HCT116 (cell line): ENCODE measurements at regions not wholly inside any gene's neighbourhood (a gene's known extent, or its start where the extent isn't known, plus 50 kb on each side); places are given as distances from the start of the nearest gene placed in this dataset.

ENCODE experiments used
- ATAC-seq: fragments of 200-7000 bp; cut with Tn5 transposase; 2 replicates; pipeline ENCODE4 v1.9.1; 2020; ENCODE audit warnings: mild to moderate bottlenecking, moderate library complexity
- BruUV-seq: library from RNA; stranded (reverse); fragments of 400-500 nt; replicated peaks from 2 replicates; lab custom pipeline; 2021; lab: Mats Ljungman, UMichigan
- CTCF ChIA-PET: fragments of 300-600 bp; sonication (Branson Sonifier 250); formaldehyde crosslinking; loops from one replicate; lab custom pipeline; 2021; ENCODE audit warnings: antibody characterized with exemption; lab: Charles Lee
- POLR2A ChIA-PET: fragments of 300-600, 350-600 bp; sonication (Branson Sonifier 250); formaldehyde crosslinking; loops from one replicate; lab custom pipeline; 2021; ENCODE audit warnings: antibody characterized with exemption; lab: Charles Lee
- RAD21 ChIA-PET, 2 experiments: fragments of 300-600 bp; sonication (Branson Sonifier 250); formaldehyde crosslinking; loops; one replicate each; lab custom pipeline; 2023; ENCODE audit warnings: low total read pairs in 2 of 2; ENCODE audit not compliant: uncharacterized antibody in 2 of 2, unreplicated experiment in 2 of 2, low non-redundant PET in 1 of 2; lab: Charles Lee
- DNase-seq: peaks from one replicate; pipeline ENCODE4 v3.0.0-alpha.2; 2010; ENCODE audit warnings: low read depth, low spot score
- H2AFZ ChIP-seq: fragments of 200-600 bp; shearing (Covaris generic), sonication (generic); 2 replicates; pipeline ENCODE4 v1.6.1; 2017; ENCODE audit warnings: low read depth, mixed run types, mixed read lengths, antibody characterized with exemption, low read length; ENCODE audit not compliant: poor library complexity, severe bottlenecking
- H3K27ac ChIP-seq: 2 replicates; pipeline ENCODE4 v1.5.1; 2012; ENCODE audit warnings: low read depth, low read length
- H3K27me3 ChIP-seq: fragments of 200-600 bp; sonication (generic); 2 replicates; pipeline ENCODE4 v1.6.1; 2016; ENCODE audit warnings: mixed run types, low read length, mixed read lengths; ENCODE audit not compliant: insufficient read depth
- H3K36me3 ChIP-seq, 2 experiments: fragments of 200-500 bp in 1 of 2; fragments of 200-600 bp in 1 of 2; sonication (Bioruptor generic) in 1 of 2; sonication (generic) in 1 of 2; 2 replicates each; pipeline versions ENCODE4 v1.5.1 to v1.6.1; 2014 to 2016; ENCODE audit warnings: low read length in 2 of 2, inconsistent platforms in 1 of 2, mixed read lengths in 1 of 2, mixed run types in 1 of 2; ENCODE audit not compliant: insufficient read depth in 2 of 2, control insufficient read depth in 1 of 2
- H3K4me1 ChIP-seq, 2 experiments: fragments of 200-600 bp in 1 of 2; sonication (generic) in 1 of 2; 2 replicates each; pipeline versions ENCODE4 v1.5.1 to v1.6.1; 2012 to 2017; ENCODE audit warnings: low read length in 2 of 2, inconsistent platforms in 1 of 2, mild to moderate bottlenecking in 1 of 2, mixed read lengths in 1 of 2, mixed run types in 1 of 2, moderate library complexity in 1 of 2; ENCODE audit not compliant: insufficient read depth in 2 of 2, control insufficient read depth in 1 of 2
- H3K4me2 ChIP-seq: fragments of 200-600 bp; sonication (generic); 2 replicates; pipeline ENCODE4 v1.6.1; 2017; ENCODE audit warnings: mixed run types, low read length, mixed read lengths
- H3K4me3 ChIP-seq, 2 experiments: fragments of 200-600 bp in 1 of 2; sonication (generic) in 1 of 2; replicated peaks in 1 of 2; 2 replicates each; pipeline ENCODE4 v1.5.1; 2011 to 2016; ENCODE audit warnings: low read length in 2 of 2, control low read depth in 1 of 2, low read depth in 1 of 2, mild to moderate bottlenecking in 1 of 2, mixed read lengths in 1 of 2, mixed run types in 1 of 2
- H3K79me2 ChIP-seq: fragments of 200-600 bp; sonication (generic); 2 replicates; pipeline ENCODE4 v1.6.1; 2017; ENCODE audit warnings: mild to moderate bottlenecking, mixed run types, low read length, moderate library complexity, mixed read lengths; ENCODE audit not compliant: insufficient read depth
- H3K9ac ChIP-seq: fragments of 200-600 bp; sonication (generic); 2 replicates; pipeline ENCODE4 v1.6.1; 2016; ENCODE audit warnings: low read length, mixed read lengths
- H3K9me2 ChIP-seq: fragments of 200-600 bp; sonication (generic), shearing (Covaris generic); 2 replicates; pipeline ENCODE4 v1.6.1; 2017; ENCODE audit warnings: mixed run types, mild to moderate bottlenecking, moderate library complexity; ENCODE audit not compliant: insufficient read depth
- H3K9me3 ChIP-seq, 2 experiments: fragments of 200-500 bp in 1 of 2; fragments of 200-600 bp in 1 of 2; sonication (Bioruptor generic) in 1 of 2; sonication (generic) in 1 of 2; 2 replicates each; pipeline ENCODE4 v1.6.1; 2014 to 2017; ENCODE audit warnings: low read length in 2 of 2, mixed read lengths in 2 of 2, inconsistent platforms in 1 of 2, low read depth in 1 of 2, mild to moderate bottlenecking in 1 of 2, mixed run types in 1 of 2, moderate library complexity in 1 of 2; ENCODE audit not compliant: control insufficient read depth in 1 of 2, insufficient read depth in 1 of 2
- H4K20me1 ChIP-seq: fragments of 200-600 bp; sonication (generic), shearing (Covaris generic); 2 replicates; pipeline ENCODE4 v1.6.1; 2017; ENCODE audit warnings: mixed run types, mild to moderate bottlenecking, moderate library complexity; ENCODE audit not compliant: insufficient read depth
- ATF3 ChIP-seq: IDR thresholded peaks from 2 replicates; pipeline ENCODE4 v1.6.1; 2012
- CBX3 ChIP-seq: IDR thresholded peaks from 2 replicates; pipeline ENCODE4 v1.6.1; 2012; ENCODE audit warnings: low read depth
- CEBPB ChIP-seq: IDR thresholded peaks from 2 replicates; pipeline ENCODE4 v1.6.1; 2012; ENCODE audit warnings: low read depth
- CTCF ChIP-seq, 3 experiments: fragments of 200-600 bp in 1 of 3; sonication (generic) in 1 of 3; IDR thresholded peaks in 2 of 3; conservative IDR thresholded peaks in 1 of 3; 2 replicates each; pipeline ENCODE4 v1.5.1; 2012 to 2017; ENCODE audit warnings: low read depth in 2 of 3, low read length in 2 of 3, antibody characterized with exemption in 1 of 3, borderline replicate concordance in 1 of 3, control low read depth in 1 of 3, mild to moderate bottlenecking in 1 of 3, mixed read lengths in 1 of 3, mixed run types in 1 of 3, moderate library complexity in 1 of 3; ENCODE audit not compliant: insufficient read depth in 1 of 3
- ELF1 ChIP-seq: IDR thresholded peaks from 2 replicates; pipeline ENCODE4 v1.6.1; 2012; ENCODE audit warnings: low read depth, borderline replicate concordance
- EZH2 ChIP-seq: fragments of 200-600 bp; sonication (generic); IDR thresholded peaks from 2 replicates; pipeline ENCODE4 v1.6.1; 2017; ENCODE audit warnings: antibody characterized with exemption, mixed run types
- EZH2phosphoT487 ChIP-seq: fragments of 200-600 bp; IDR thresholded peaks from 2 replicates; pipeline ENCODE4 v1.6.1; 2018; ENCODE audit warnings: antibody characterized with exemption, borderline replicate concordance
- FOSL1 ChIP-seq: IDR thresholded peaks from 2 replicates; pipeline ENCODE4 v1.6.1; 2012; ENCODE audit warnings: low read depth
- POLR2A ChIP-seq: IDR thresholded peaks from 2 replicates; pipeline ENCODE4 v1.7.0; 2011; ENCODE audit warnings: borderline replicate concordance; ENCODE audit not compliant: insufficient read depth, insufficient read length; ENCODE audit errors: extremely low read depth
- POLR2AphosphoS5 ChIP-seq: IDR thresholded peaks from 2 replicates; pipeline ENCODE4 v1.6.1; 2011; ENCODE audit warnings: mild to moderate bottlenecking, low read depth, low read length, moderate library complexity
- RAD21 ChIP-seq: IDR thresholded peaks from 2 replicates; pipeline ENCODE4 v1.6.1; 2012; ENCODE audit warnings: low read depth, mild to moderate bottlenecking
- SIN3A ChIP-seq: IDR thresholded peaks from 2 replicates; pipeline ENCODE4 v1.6.1; 2012; ENCODE audit warnings: low read depth
- SP1 ChIP-seq: IDR thresholded peaks from 2 replicates; pipeline ENCODE4 v1.6.1; 2012; ENCODE audit warnings: low read depth
- SRF ChIP-seq: IDR thresholded peaks from 2 replicates; pipeline ENCODE4 v1.6.1; 2012; ENCODE audit warnings: low read depth
- TCF7L2 ChIP-seq: IDR thresholded peaks from 2 replicates; pipeline ENCODE4 v1.7.0; 2011; ENCODE audit warnings: borderline replicate concordance, inconsistent platforms; ENCODE audit not compliant: insufficient read depth, insufficient read length; ENCODE audit errors: extremely low read depth
- YY1 ChIP-seq: IDR thresholded peaks from 2 replicates; pipeline ENCODE4 v1.6.1; 2011; ENCODE audit warnings: low read length, low read depth, moderate library complexity, mild to moderate bottlenecking; ENCODE audit not compliant: insufficient replicate concordance; ENCODE audit errors: extremely low read depth
- ZBTB33 ChIP-seq: IDR thresholded peaks from 2 replicates; pipeline ENCODE4 v1.6.1; 2011; ENCODE audit warnings: mild to moderate bottlenecking, low read length, moderate library complexity; ENCODE audit not compliant: insufficient replicate concordance; ENCODE audit errors: extremely low read depth
- ZFX ChIP-seq: fragments of 450-650 bp; IDR thresholded peaks from 2 replicates; pipeline ENCODE4 v1.6.1; 2017
- ZNF274 ChIP-seq: fragments of 200-500 bp; sonication (Bioruptor generic); IDR thresholded peaks from 2 replicates; pipeline ENCODE4 v1.6.1; 2014; ENCODE audit warnings: mild to moderate bottlenecking, low read depth, low read length, inconsistent platforms
- intact Hi-C: fragments of 100-400 bp; cut with micrococcal nuclease; formaldehyde crosslinking; loops from 2 replicates; pipeline ENCODE4 v1.10.0; 2022

- H4K20me1 ChIP-seq = no peaks in the 10 kb centered on the region
- H3K36me3 ChIP-seq = no peaks in the 10 kb centered on the region
- H3K9me3 ChIP-seq = no peaks in the 10 kb centered on the region
- intact Hi-C loops = no loop called here
- H3K4me2 ChIP-seq = no peak overlapping the region
- ChIA-PET RAD21 (no interaction called here), CTCF (no interaction called here), POLR2A (no interaction called here)
- TF ChIP-seq TCF7L2 (no peak), SRF (no peak), ZFX (no peak), EZH2 (no peak), CEBPB (no peak), POLR2AphosphoS5 (no peak), POLR2A (no peak), CBX3 (no peak), YY1 (no peak), FOSL1 (no peak), ELF1 (no peak), ZNF274 (no peak), ATF3 (no peak), RAD21 (no peak)
- BruUV-seq = no TSS peak
- no peak overlapping the region for H3K4me3 ChIP-seq
- no peaks in the 10 kb centered on the region for H3K4me1 ChIP-seq
- H3K27ac ChIP-seq = no peak overlapping the region
- H3K79me2 ChIP-seq = no peaks in the 10 kb centered on the region
- no peak overlapping the region for H3K9ac ChIP-seq
- DNase-seq = no peak
- H3K27me3 ChIP-seq = no peaks in the 10 kb centered on the region
- H2AFZ ChIP-seq = no peak overlapping the region
- H3K9me2 ChIP-seq = no peaks in the 10 kb centered on the region
- ATAC-seq = no peak
Measured at GRCh38 chrX:128334821-128335220, 282.6 kb upstream of the ACTRT1 start.

- ChIA-PET POLR2A (no interaction called here), CTCF (no interaction called here), RAD21 (no interaction called here)
- Histone ChIP-seq H3K79me2 (no peaks in the 10 kb centered on the region), H4K20me1 (no peaks in the 10 kb centered on the region), H3K9me2 (no peaks in the 10 kb centered on the region), H3K27ac (no peak overlapping the region), H3K9me3 (no peaks in the 10 kb centered on the region), H3K4me1 (no peaks in the 10 kb centered on the region), H3K36me3 (no peaks in the 10 kb centered on the region), H3K9ac (no peak overlapping the region), H3K27me3 (no peaks in the 10 kb centered on the region), H3K4me3 (no peak overlapping the region), H3K4me2 (no peak overlapping the region), H2AFZ (no peak overlapping the region)
- intact Hi-C loops = no loop called here
- no peak for ATAC-seq
- no peak for DNase-seq
- no TSS peak for BruUV-seq
- TF ChIP-seq FOSL1 (no peak), SIN3A (no peak), TCF7L2 (no peak), SRF (no peak), ZBTB33 (no peak), ELF1 (no peak), EZH2phosphoT487 (no peak), SP1 (no peak), CTCF (IDR thresholded peaks at IDR 0.05 in 2 of 3, conservative IDR thresholded peaks at IDR 0.05 in 1 of 3; ENCODE audit: borderline replicate concordance in 1 of 3, insufficient read depth in 1 of 3, low read depth in 2 of 3, low read length in 2 of 3) (no peak), RAD21 (no peak)
Measured at GRCh38 chrX:128310912-128311311, 258.7 kb upstream of the ACTRT1 start.
